ENCODE measurements at regions not wholly inside any gene's neighbourhood (a gene's known extent, or its start where the extent isn't known, plus 50 kb on each side); places are given as distances from the start of the nearest gene placed in this dataset.
"Not testable (repeated sequence)": the region's sequence is repeated elsewhere in the genome, so short reads cannot be mapped to it uniquely, and the experiment has no call there.

- no peak for DNase-seq (ENCODE audit: low read depth in 3 of 3)
Observed at GRCh38 chr14:65153101-65153500, 50.8 kb upstream of the MAX start.

GRCh38 chr14:65156568-65157366 lies 54.5 kb upstream of the MAX start:
- no peak for DNase-seq (ENCODE audit: low read depth in 3 of 3)

- DNase-seq (ENCODE audit: low read depth in 3 of 3) = no peak
Observed at GRCh38 chr14:65159281-65160062, 57.2 kb upstream of the MAX start.

GRCh38 chr14:65160091-65160490 lies 57.8 kb upstream of the MAX start:
- no peak for DNase-seq (ENCODE audit: low read depth in 3 of 3)

- DNase-seq (ENCODE audit: low read depth in 3 of 3) = no peak
Observed at GRCh38 chr14:65162031-65162430, 59.7 kb upstream of the MAX start.

- DNase-seq (ENCODE audit: low read depth in 3 of 3) = peak in 2 of 3 experiments; percentile 12 to 31
Observed at GRCh38 chr14:65164068-65164824, 61.9 kb upstream of the MAX start.

- no peak for DNase-seq (ENCODE audit: low read depth in 3 of 3)
Observed at GRCh38 chr14:65164825-65165135, 62.5 kb upstream of the MAX start.

- DNase-seq (ENCODE audit: low read depth in 3 of 3) = no peak
Observed at GRCh38 chr14:65167072-65167645, 64.8 kb upstream of the MAX start.

- DNase-seq (ENCODE audit: low read depth in 3 of 3) = no peak
Observed at GRCh38 chr14:65168840-65169239, 66.5 kb upstream of the MAX start.

- no peak for DNase-seq (ENCODE audit: low read depth in 3 of 3)
Observed at GRCh38 chr14:65169351-65169750, 67.0 kb upstream of the MAX start.

- DNase-seq (ENCODE audit: low read depth in 3 of 3) = no peak
Observed at GRCh38 chr14:65170318-65170717, 68.0 kb upstream of the MAX start.

GRCh38 chr14:65170768-65171507 lies 68.6 kb upstream of the MAX start:
- peak; percentile 1 to 38 (median 23) for DNase-seq (ENCODE audit: low read depth in 3 of 3)

- no peak for DNase-seq (ENCODE audit: low read depth in 3 of 3)
Observed at GRCh38 chr14:65173973-65174693, 71.8 kb upstream of the MAX start.

- no peak for DNase-seq (ENCODE audit: low read depth in 3 of 3)
Observed at GRCh38 chr14:65174783-65175182, 72.5 kb upstream of the MAX start.

GRCh38 chr14:65177551-65177950 lies 75.2 kb upstream of the MAX start:
- DNase-seq (ENCODE audit: low read depth in 3 of 3) = no peak

GRCh38 chr14:65179231-65179630 lies 76.9 kb upstream of the MAX start:
- DNase-seq (ENCODE audit: low read depth in 3 of 3) = not testable (repeated sequence)

GRCh38 chr14:65179918-65180724 lies 77.8 kb upstream of the MAX start:
- peak in 2 of 3 experiments; percentile 24 to 53 for DNase-seq (ENCODE audit: low read depth in 3 of 3)

GRCh38 chr14:65180725-65181025 lies 78.4 kb upstream of the MAX start:
- DNase-seq (ENCODE audit: low read depth in 3 of 3) = no peak

GRCh38 chr14:65184032-65184764 lies 81.9 kb upstream of the MAX start:
- DNase-seq (ENCODE audit: low read depth in 3 of 3) = no peak

Measured in stimulated activated CD4-positive, alpha-beta T cell treated with anti-CD3 and anti-CD28 coated beads, TNF-alpha, amount 100 ng/mL, for 24 hours (primary cell).